SH-SY5Y (cell line): ENCODE measurements at regions not wholly inside any gene's neighbourhood (a gene's known extent, or its start where the extent isn't known, plus 50 kb on each side); places are given as distances from the start of the nearest gene placed in this dataset.

ENCODE experiments used
- GATA2 ChIP-seq: IDR thresholded peaks from 2 replicates; pipeline ENCODE4 v1.6.1; 2011; ENCODE audit warnings: mild to moderate bottlenecking, low read depth, low read length
- GATA3 ChIP-seq: IDR thresholded peaks from 2 replicates; pipeline ENCODE4 v1.6.1; 2011; ENCODE audit warnings: low read depth, mild to moderate bottlenecking, low read length, moderate library complexity

GRCh38 chr1:244226435-244226834 lies 175.4 kb downstream of the ZBTB18 start:
- no peak for TF ChIP-seq GATA3
- TF ChIP-seq GATA2, result no peak
